ENCODE measurements at regions not wholly inside any gene's neighbourhood (a gene's known extent, or its start where the extent isn't known, plus 50 kb on each side); places are given as distances from the start of the nearest gene placed in this dataset.

DNA sequence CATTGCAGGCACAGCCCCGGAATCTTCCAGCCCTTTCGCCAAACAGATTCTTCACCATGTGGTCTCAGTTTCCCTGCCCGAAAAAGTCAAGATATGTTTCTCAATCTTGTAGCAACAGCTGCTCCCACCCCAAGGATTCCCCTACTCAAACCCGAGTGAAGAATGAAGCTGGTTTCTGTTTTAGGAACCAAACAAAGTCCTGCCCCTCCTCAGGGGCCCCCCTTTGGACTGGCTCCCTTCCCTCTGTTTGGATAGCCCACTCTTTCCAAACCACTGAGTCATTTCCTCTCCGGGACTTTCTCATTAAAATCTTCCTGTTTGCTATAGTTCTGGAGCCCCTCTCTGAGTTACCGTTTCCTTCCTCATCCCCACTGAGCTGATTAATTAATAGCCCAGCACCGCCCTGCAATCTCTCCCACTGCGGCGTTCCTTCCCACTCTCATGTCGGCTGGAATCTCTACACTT, 100.9 kb downstream of the TSEN15 start:
- no peak for TF ChIP-seq EZH2phosphoT487 (IDR thresholded peaks at IDR 0.05; ENCODE audit: borderline replicate concordance, low read length)
- TF ChIP-seq, protein P1, sequence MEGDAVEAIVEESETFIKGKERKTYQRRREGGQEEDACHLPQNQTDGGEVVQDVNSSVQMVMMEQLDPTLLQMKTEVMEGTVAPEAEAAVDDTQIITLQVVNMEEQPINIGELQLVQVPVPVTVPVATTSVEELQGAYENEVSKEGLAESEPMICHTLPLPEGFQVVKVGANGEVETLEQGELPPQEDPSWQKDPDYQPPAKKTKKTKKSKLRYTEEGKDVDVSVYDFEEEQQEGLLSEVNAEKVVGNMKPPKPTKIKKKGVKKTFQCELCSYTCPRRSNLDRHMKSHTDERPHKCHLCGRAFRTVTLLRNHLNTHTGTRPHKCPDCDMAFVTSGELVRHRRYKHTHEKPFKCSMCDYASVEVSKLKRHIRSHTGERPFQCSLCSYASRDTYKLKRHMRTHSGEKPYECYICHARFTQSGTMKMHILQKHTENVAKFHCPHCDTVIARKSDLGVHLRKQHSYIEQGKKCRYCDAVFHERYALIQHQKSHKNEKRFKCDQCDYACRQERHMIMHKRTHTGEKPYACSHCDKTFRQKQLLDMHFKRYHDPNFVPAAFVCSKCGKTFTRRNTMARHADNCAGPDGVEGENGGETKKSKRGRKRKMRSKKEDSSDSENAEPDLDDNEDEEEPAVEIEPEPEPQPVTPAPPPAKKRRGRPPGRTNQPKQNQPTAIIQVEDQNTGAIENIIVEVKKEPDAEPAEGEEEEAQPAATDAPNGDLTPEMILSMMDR (IDR thresholded peaks at IDR 0.05; ENCODE audit: low read depth, low read length, poor library complexity, severe bottlenecking) = no peak
